ENCODE measurements at regions not wholly inside any gene's neighbourhood (a gene's known extent, or its start where the extent isn't known, plus 50 kb on each side); places are given as distances from the start of the nearest gene placed in this dataset.
"Not testable (repeated sequence)": the region's sequence is repeated elsewhere in the genome, so short reads cannot be mapped to it uniquely, and the experiment has no call there.

DNA sequence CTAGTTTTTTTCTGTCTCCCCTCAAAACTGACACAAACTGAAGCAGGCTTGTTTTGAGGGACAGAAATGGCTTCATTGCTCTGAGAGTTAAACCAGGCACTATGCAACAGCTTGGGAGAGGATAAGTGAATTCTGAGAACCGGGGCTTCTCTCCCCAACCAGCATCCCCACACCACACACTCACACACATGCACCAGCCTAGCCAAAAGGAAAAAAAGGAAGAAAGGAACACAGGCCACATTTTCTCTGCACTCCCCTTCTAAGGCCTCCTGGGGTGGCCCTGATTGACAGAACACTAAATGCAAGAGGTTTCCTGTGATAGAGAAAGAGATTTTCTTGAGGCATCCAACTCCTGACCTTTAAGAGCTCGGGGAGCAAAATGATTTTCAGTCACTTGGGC lies 177.5 kb downstream of the TLE3 start:
- no peak for DNase-seq (ENCODE audit: low spot score)

DNA sequence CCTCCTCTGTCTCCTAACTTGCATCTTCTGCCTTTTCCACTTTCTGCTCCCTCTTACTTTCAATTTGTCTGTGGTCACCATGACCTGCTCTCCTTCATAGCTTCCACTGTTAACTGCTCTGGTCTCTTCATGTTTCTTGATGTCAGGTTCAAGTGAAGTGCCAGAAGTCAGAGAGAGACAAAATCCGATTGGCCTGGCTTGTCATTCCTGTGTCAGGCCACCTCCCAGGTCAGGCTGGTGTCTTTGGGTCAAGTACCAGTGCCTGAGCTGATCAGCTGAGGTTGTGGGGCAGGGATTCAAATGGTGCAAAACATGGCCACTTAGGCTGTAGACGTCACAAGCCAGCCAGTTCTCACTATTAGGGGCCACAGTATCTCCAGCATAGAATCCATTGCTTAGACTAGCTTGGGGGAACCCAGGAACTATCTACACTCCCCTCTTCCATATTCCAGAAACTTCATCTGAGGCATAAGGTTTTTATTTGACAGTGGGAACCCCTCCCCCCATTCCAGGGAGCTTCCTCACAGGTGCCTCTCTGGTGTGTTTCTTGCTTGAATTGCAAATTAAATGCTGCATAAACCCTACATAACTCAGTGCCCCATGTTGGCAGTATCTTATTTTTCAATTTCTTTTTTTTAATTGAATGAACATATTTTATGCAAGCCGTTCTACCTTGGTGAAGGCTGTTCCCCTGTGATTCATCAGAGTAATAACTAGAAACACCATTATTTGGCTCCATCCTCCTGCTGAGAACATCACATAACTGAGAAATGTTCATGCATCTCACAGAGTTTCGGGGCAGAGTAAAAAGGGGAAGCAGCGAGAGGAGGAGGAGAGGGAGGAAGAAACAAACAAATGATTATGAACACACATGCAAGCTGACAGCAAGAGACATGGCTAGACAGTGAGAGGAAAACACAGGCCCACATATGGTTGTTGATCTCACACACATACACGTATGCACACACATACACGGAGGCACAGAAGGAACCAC lies 175.8 kb downstream of the TLE3 start:
- DNase-seq (ENCODE audit: low spot score) = no peak

DNA sequence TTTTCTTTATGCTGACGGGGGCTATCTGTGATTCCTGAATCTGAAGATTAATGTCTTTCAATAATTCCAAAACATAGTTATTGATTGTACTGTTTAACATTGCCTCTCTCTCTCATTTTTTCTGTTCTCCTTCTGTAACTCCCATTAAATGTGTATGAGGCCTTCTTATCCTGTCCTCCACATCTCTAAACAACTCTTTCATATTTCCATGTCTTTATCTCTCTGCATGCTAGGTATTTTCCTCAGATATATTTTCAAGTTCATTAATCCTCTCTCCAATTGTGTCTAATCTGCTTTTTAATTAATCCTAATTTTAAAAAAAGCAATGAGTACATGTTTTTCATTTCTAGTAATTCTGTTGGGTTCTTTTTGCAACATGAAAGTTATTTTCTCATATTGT lies 173.2 kb downstream of the TLE3 start:
- DNase-seq (ENCODE audit: low spot score) = no peak

DNA sequence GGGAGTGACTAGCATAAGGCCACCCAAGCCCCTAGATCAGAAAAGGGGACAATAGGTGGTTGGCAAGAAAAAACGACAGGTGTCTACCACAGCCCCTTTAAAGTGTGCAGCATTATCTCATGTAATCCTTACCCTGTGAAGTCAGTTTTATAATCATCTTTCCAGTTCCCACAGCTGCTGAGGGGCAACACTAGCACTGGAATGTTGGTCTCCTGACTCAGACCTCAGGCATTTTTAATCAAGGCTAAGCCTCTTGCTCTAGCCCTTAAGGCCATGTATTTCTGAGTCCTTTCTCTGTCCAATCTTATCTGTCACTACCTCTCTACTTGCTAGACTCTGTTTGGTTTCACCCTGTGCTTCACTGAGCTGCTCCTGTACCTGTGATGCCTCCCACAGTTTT lies 171.7 kb downstream of the TLE3 start:
- no peak for DNase-seq (ENCODE audit: low spot score)

DNA sequence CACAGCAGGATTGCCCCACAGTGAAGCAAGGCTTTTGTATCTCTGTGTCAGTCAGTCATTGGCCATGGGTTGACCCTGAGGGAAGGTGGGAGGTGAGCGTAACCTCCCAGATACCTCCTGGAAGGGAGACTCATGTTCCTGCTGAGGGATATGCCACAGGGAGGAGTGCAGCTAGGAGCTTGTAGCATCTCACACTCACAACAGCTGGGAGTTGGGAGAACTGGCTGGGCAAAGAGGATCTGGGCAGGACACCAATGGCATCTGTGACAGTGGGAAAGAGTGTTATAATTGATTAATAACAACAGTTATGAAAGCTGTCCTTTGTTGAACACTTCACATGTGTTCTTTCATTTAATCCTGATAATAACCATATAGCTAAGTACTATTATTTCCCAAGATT lies 171.0 kb downstream of the TLE3 start:
- no peak for DNase-seq (ENCODE audit: low spot score)

DNA sequence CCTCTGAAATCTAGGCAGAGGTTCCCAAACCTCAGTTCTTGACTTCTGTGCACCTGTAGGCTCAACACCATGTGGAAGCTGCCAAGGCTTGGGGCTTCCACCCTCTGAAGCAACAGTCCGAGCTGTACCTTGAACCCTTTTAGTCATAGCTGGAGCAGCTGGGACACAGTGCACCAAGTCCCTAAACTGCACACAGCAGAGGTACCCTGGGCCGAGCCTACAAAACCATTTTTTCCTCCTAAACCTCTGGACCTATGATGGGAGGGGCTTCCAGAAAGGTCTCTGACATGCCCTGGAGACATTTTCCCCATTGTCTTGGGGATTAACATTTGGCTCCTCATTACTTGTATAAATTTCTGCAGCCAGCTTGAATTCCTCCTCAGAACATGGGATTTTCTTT lies 168.8 kb downstream of the TLE3 start:
- DNase-seq (ENCODE audit: low spot score) = not testable (repeated sequence)

DNA sequence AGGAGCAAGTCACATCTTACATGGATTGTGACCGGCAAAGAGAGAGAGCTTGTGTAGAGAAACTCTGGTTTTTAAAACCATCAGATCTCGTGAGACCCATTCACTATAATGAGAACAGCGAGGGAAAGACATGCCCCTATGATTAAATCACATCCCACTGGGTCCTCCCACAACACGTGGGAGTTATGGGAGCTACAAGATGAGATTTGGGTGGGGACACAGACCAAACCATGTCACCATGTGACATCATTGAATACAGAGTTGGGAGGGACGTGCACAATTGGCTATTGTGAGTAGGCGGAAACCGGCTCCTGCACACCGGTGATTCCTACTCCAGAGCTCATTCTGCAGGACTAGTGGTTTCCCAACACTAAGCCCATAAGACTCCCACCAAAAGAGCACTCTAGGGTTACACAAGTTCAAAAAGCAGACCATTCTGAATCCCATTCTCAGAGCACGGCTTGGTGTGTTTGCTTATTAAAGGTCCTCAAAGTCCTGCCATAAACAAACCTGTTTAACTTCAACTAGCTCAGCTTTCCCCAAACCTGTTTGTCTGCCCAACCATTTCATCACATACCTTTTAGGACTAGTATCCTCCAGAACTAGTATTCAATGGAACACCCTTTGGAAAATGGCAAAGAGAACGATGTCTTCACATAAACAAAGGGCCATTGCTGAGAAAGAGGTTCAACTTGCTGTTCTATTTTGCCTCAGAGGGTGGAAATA lies 167.6 kb downstream of the TLE3 start:
- no peak for DNase-seq (ENCODE audit: low spot score)

DNA sequence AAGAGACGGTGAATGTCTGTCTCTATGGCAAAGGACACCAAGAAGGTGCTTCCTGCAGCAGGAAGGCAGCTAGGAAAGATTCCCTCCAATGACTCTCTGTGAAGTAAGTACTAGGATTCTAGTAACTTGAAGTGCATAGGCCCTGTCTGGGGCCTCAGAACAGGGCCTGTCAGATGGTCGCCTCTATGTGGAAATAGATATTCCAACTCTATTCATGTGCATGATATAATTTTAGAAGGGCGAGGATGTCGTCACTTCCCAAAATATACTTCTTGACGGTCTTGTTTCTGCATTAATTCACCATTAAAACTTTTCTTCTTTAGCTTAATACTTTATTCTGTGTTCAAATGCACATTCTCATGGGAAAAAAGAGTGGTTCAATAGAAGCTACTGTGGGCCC lies 167.0 kb downstream of the TLE3 start:
- DNase-seq (ENCODE audit: low spot score) = no peak

DNA sequence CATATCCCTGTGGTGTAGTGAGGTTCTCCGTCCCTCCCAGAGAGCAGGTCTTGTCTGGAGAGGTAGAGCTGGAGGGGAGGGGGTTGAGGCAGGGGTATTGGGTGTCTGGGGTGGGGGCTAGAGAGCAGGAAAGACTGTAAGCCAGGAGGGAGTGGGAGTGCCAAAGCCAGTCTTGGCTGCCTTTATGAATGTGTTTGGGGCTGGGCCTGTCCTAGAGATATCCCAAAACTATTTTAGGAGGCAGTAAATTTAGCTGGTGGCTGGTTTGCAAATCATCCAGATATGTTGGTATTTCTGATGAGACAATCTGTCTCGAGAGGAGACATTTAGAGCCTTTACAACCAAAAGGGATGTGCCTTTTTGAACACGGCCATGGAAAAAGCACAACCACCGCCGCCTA lies 166.6 kb downstream of the TLE3 start:
- DNase-seq (ENCODE audit: low spot score) = no peak

DNA sequence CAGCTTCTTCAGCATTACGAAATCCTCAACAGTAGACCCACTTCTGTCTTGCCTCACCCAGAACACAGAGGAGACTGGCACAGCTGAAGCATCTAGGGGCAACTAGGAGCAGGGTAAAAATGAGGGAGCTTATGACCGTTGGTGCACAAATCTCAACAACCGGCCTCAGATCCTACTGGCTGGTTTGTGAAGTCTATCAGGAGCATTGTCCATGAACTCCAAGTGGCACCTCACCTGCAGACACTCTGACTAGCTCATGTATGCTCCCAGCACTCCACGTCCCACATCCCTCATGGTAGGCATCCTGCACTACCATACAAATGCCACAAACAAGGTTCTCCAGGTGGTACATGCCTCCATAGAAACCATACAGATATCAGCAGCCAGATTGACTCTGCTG lies 163.1 kb downstream of the TLE3 start:
- DNase-seq (ENCODE audit: low spot score) = no peak

DNA sequence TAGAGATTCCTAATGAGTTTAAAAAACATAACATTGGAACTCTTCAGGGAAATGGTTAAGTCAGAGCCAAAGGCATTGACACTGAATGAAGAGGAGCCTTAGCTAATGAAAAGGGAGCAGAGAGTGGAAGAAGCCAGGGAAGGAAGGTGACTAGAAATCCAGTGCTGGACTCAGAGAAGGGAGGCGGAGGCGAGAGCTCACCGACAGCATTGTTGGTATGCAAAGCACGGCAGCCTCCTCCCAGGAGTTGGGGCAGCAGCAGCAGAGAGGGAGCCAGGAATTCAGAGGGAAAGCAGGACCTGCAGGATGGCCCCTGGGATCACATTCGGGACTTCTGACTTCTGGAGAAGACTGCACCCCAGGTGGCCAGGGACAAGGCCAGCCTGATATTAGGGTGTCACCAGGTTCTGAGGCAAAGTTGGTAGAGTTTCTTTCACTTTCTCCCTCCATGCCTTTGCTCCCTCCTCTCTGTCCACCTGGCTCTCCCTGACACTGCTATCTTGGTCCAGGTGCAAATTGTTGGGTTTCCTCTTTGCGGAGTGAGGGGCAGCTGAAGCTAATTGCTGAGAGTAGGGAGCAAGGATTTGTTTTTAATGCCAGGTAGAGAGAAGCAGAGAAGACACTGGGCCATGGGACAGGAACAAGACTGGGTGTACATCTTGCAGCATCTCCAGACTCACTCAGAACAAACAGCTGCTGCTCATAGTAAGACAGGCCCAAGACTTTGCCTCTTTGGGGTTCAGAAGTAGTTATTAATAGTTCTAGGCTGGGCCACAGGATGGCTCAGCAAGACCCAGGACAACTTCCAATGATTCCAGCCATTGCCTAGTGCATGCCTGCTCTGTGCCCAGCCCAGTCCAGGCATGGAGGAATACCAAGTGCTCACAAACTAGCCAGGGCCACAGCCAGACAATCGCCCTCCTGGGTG lies 157.9 kb downstream of the TLE3 start:
- DNase-seq (ENCODE audit: low spot score) = peak; percentile 27

DNA sequence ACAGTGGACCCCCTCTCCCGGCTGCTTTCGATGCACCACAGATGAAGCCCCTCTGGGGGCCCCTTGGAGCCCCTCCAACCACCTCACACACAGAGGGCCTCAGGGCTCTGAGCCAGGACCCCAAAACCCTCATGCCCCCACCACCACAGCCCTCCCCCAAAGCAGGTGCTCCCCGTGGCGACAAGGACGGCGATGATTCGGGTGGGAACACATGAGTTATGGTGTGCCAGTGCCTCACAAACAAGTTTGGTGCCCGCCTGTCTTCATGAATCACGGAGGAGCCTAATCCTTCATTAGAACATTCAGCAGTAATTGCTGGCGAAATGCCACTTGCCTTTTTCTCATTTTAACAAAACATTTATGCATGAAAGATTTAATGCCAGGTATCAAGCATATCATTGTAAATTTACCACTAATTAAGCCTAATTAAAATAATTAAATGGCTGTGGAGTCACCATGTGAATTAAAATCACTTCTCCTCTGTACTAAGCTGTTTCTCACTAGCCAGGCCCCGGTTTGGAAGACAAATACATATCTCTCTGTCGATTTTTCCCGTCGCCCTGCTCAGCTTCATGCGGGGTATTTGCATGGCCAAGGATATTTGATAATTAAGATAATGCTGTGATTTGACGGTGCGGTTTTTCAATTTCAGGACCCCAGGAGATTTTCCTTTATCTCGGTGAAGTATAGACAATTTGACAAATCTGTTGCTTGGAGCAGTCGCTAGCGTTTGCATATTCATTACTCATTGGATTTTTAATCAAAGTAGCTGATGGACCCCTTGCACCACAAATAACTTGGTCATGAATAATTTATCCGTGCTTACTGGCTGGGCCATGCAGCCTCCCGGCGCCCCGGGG lies 157.0 kb downstream of the TLE3 start:
- DNase-seq (ENCODE audit: low spot score) = no peak

DNA sequence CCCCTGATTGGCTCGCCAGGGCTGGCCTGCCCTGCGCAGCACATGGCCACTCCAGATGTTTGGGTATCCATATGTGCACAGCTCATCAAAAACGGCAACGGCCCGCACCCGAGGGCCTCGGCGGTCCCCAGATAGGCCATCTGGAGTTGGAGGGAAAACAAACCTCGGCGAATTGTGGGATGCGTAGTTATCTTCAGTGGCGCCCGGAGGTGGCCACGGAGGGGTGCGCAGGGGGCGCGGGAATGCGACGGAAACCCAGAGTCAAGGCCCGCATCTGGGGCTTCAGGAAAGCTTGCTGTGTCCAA lies 156.5 kb downstream of the TLE3 start:
- no peak for DNase-seq (ENCODE audit: low spot score)

DNA sequence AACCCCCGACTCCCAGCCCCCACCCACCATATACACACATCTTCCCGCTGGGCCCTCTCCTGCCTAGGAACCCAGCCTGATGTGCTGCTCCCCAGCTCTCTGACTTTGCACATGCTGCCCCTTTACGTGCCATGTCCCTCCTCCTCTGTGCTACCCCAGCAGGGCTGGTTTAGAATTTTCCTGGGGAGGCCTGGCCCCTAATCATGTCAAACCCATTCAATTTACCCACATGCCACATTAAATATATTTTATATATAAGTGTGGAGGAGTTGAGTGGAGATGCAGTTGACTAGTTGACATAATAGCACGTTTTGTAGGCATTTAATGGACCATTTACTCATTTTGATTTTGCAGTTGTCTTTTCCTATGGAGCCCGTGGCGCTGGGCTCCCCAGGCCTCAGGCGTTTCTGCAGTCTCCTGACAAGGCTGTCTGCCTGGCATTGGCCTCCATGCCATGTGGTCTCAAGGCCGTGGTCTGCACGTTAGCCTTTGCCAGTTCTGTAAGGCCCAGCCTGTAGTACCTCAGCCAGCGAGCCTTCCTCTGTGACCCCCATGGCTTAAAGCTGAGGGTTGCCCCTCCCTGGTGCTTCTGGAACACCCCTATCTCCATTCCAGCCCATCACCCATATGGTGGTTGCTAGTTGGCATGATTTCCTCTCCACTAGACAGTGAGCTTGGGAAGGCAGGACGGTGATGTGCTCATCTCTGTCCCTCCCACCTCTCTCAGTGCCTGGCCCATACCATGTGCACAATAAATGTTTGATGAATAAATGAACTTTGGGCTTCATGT lies 155.8 kb downstream of the TLE3 start:
- DNase-seq (ENCODE audit: low spot score) = no peak

DNA sequence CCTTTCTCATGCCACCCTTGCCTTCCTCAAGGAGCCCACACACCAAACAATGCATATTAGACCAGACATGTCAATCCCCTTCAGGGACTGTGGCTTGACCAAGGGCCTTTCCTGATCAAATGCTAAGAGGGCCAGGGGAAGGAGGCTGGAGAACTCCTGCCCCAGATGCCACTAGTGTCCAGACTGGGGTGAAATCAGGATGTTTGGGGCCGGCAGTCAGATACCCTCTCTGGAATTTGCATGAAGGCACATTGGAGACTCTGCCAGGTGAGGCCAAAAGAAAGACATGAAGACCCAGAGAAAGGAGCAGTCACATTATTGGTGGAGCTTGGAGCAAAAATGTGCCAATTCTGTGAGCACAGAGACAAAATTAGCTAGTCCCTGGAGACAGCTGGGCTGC lies 154.1 kb downstream of the TLE3 start:
- no peak for DNase-seq (ENCODE audit: low spot score)

DNA sequence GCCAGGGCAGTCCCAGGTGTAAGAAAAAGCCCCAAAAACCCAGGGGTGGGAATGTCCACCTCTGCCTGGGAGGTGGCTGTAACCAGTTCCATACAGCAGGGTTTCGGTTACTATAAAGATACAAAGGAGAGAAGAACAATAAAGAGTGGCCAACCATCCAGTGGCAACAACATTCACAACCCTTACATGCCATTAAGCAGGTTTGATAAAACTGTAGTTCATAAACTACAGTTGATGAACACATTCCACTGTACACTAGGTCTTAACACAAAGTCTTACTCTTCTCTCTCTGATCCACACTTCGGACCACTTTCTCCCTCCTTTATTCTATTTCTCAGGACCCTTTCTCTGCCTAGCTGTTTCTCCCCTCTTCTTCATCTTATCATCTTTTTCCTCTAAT lies 152.0 kb downstream of the TLE3 start:
- DNase-seq (ENCODE audit: low spot score) = no peak

DNA sequence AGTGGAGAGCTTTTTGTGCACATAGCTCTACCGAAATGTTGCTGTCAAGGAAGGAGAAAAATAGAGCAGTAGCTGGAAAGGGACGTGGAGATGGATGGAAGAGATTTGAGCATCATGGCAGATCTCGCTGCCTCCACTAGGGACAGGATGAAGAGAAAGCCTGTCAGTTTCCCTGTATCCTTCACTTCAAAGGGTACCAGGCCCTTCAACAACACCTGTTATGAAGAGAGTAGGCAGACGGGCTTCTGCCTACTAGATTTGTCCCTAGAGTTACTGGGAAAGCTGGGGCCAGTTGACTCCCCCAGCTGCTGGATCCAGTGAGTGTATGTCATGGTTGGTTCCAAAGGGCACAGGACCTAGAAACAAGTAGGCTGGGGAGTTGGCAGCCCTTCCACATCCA lies 150.8 kb downstream of the TLE3 start:
- no peak for DNase-seq (ENCODE audit: low spot score)

DNA sequence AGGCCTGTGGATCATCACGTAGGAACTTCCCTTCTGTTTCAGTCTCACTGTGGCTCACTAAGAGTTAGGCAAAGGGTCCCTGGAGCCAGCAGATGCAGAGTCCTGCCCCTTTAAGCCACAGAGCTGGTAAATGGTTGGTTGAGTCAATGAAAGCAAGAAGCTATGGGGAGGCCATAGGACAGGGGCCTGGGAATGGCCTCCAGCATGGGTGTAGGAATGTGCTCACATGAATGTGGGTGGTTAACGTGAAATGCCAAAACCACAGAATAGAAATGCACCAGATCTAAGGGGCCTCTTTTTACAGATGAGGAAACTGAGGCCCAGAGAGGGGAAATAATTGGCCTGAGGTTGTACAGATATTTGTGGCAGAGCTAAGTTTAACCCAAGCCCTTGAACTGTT lies 150.3 kb downstream of the TLE3 start:
- no peak for DNase-seq (ENCODE audit: low spot score)

DNA sequence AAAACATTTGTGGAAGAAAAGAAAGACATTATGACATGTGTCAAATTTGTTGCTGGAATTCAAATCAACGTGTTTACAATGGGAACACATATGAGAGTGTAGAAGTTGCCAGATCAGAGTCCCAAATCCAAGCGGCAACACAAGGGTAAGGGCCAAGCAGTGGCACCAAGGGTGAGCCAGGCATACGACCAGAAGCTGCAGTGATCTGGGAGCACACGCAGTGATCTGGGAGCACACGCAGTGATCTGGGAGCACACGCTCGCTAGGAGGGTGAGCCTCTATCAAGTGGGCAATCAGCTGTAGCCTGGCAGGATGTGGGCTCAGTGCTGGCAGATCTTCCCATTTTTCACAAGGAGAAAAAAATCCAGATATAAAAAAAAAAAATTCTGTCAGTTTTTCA lies 148.2 kb downstream of the TLE3 start:
- DNase-seq (ENCODE audit: low spot score) = no peak

DNA sequence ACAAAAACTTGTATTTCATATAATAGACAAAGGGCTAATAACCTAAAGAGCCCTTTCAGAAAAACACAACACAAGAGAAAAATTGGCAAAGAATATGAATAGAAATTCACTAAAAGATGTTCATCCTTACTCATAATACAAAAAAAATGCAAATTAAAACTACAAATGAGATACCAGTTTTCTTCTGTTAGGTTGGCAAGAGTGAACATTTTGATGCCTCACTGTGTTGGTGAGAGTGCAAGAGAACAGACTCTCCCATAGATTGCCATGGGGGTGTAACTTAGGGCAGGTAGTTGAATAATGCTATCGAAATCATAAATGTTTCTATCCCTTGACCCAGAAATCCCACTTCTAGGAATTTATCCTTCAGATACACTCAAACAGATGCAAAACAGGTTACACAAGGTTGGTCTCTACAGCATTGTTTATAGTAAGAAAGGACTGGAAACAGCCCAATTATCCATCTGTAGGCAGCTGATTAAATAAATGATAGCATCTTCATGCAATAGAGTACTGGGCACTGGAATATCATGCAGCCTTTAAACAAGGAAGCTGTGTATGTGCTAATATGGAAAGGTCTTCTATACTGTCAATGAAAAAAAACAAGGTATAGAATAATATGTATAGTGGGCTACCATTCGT lies 146.3 kb downstream of the TLE3 start:
- no peak for DNase-seq (ENCODE audit: low spot score)

Measured in putamen (tissue), 1 donor.